ENCODE measurements at regions not wholly inside any gene's neighbourhood (a gene's known extent, or its start where the extent isn't known, plus 50 kb on each side); places are given as distances from the start of the nearest gene placed in this dataset.

DNA sequence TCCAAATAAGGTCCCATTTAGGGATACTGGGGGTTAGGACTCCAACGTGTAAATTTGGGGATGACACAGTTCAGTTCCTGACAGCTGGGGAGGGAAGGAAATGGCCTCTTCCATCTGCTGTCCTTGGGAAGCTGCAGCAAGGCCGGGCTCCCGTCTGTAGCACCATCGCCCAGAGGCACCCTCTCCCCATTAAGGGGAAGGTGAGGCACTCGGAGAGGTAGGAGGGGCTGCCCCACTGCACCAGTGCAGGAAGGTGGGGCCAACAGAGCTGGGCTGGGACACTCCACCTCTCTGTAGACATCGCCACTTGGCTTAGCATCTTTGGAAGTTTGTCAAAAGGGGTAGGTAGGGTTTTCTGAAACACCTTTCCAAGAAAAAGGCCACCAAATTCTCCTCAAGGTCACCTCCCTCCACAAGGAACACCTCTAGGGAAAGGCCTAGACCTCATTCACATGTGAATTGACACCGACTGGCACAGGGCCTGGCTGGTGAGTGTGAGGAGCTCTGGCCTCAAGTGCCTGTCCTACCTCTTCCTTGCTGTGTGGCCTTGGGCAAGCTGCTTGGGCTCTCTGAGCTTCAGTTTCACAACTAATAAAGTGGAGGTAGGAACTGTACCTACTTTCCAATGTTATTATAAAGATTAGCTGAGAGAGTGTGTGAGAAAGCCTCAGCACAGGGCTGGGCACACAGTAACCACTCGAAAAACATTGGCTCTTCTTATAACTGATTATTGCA is 75.0 kb upstream of the NEURL1B start:
- Histone ChIP-seq H3K9me3 (ENCODE audit: insufficient read depth in 2 of 2, low read depth in 1 of 2, low read length in 1 of 2) (no peaks in the 10 kb centered on the region), H2BK5ac (ENCODE audit: low read depth, low read length) (no peak overlapping the region), H3K14ac (ENCODE audit: insufficient read length) (no peak overlapping the region), H3K23me2 (ENCODE audit: low read depth, low read length) (peaks cover 2% of the 10 kb centered on the region; the same call in 1 of the 2 replicates), H2AFZ (ENCODE audit: low read length) (no peak overlapping the region), H3K23ac (ENCODE audit: insufficient read length) (no peak overlapping the region), H3K9ac (replicated peaks in 1 of 4; ENCODE audit: extremely low read depth in 1 of 4, low read depth in 3 of 4, low read length in 3 of 4) (no peak overlapping the region), H3K27ac (ENCODE audit: low read depth, low read length) (no peak overlapping the region), H3K79me2 (ENCODE audit: control insufficient read depth in 1 of 2, insufficient read depth in 2 of 2, low read length in 2 of 2) (no peaks in the 10 kb centered on the region), H3K79me1 (ENCODE audit: low read depth, low read length) (no peaks in the 10 kb centered on the region), H2AK5ac (ENCODE audit: low read depth, low read length) (no peak overlapping the region), H3K18ac (ENCODE audit: extremely low read depth, low read length) (no peak overlapping the region), H2BK20ac (ENCODE audit: low read length) (no peak overlapping the region), H3K4me2 (ENCODE audit: insufficient read depth in 1 of 2, low read depth in 2 of 2, low read length in 2 of 2) (no peak overlapping the region), H4K20me1 (replicated peaks in 1 of 2; ENCODE audit: control insufficient read depth in 1 of 2, insufficient read depth in 2 of 2, low read length in 2 of 2) (no peaks in the 10 kb centered on the region), H2BK15ac (ENCODE audit: low read length) (no peak overlapping the region), H3K4me3 (ENCODE audit: extremely low read depth in 1 of 4, insufficient read depth in 2 of 4, low read depth in 3 of 4, low read length in 4 of 4) (no peak overlapping the region), H3K36me3 (ENCODE audit: control insufficient read depth in 2 of 4, insufficient read depth in 4 of 4, low read length in 3 of 4) (no peaks in the 10 kb centered on the region), H4K91ac (replicated peaks; ENCODE audit: insufficient read length, low read length) (no peak overlapping the region), H4K8ac (ENCODE audit: extremely low read depth, insufficient read depth, low read length) (no peak overlapping the region), H3K4me1 (replicated peaks in 1 of 4; ENCODE audit: control insufficient read depth in 3 of 4, insufficient read depth in 4 of 4, low read length in 3 of 4) (peaks cover 4 to 10% (median 8%) of the 10 kb centered on the region in 4 experiments), H3K4ac (replicated peaks; ENCODE audit: insufficient read length, low read depth, low read length) (no peak overlapping the region), H2BK120ac (replicated peaks; ENCODE audit: low read depth, low read length) (no peak overlapping the region), H3K27me3 (replicated peaks in 1 of 4; ENCODE audit: control insufficient read depth in 3 of 4, extremely low read depth in 1 of 4, insufficient read depth in 3 of 4, low read length in 3 of 4) (no peaks in the 10 kb centered on the region; a peak in 2 of 7 replicates), H3K56ac (replicated peaks; ENCODE audit: insufficient read length, low read depth, low read length) (no peak overlapping the region), H2BK12ac (ENCODE audit: low read depth, low read length) (no peak overlapping the region), H4K5ac (ENCODE audit: insufficient read length, low read depth, low read length) (no peak overlapping the region)
- DNase-seq (ENCODE audit: low read depth in 1 of 2, low spot score in 2 of 2): no peak
- ChIA-PET POLR2A (ENCODE audit: partially characterized antibody) (interaction anchor here (0.9 to 1.1 kb wide), 2 partner anchors 10 to 78 kb away, joined by 3 to 4 read pairs; no protein-coding TSS in a partner anchor), CTCF (ENCODE audit: partially characterized antibody) (interaction anchor here (0.9 to 2.7 kb wide), 5 partner anchors 11 to 131 kb away, joined by 3 to 8 read pairs (median 3); no protein-coding TSS in a partner anchor)
- TF ChIP-seq ZNF274 (IDR thresholded peaks at IDR 0.05; ENCODE audit: borderline replicate concordance, extremely low read depth, low read length): no peak
- TF ChIP-seq TBP (IDR thresholded peaks at IDR 0.05; ENCODE audit: low read depth, low read length): no peak
- no peak for TF ChIP-seq CHD1 (IDR thresholded peaks at IDR 0.05; ENCODE audit: low read depth, low read length)
- TF ChIP-seq EGR1 (IDR thresholded peaks at IDR 0.05; ENCODE audit: borderline replicate concordance, low read depth, low read length): no peak
- no peak for FAIRE-seq
- 85% methylated on average over 8 of the region's 8 CpGs; no CpG with 5 or more reads in 1 of the 2 experiments for WGBS, 2 experiments (ENCODE audit: extremely low coverage in 1 of 2, insufficient coverage in 1 of 2, insufficient read length in 1 of 2, insufficient replicate concordance in 2 of 2, low coverage in 1 of 2, low lambda C conversion rate in 2 of 2, missing lambda C conversion rate in 1 of 2)

Data from H1 (cell line).